ENCODE measurements at regions not wholly inside any gene's neighbourhood (a gene's known extent, or its start where the extent isn't known, plus 50 kb on each side); places are given as distances from the start of the nearest gene placed in this dataset.

- no peak for DNase-seq (ENCODE audit: low read depth)
- TF ChIP-seq EZH2 (IDR thresholded peaks at IDR 0.05; ENCODE audit: insufficient read depth, low read length) (no peak), CTCF (IDR thresholded peaks at IDR 0.05; ENCODE audit: insufficient read depth, low read depth, low read length) (no peak)
- Histone ChIP-seq H3K36me3 (ENCODE audit: insufficient read depth, low read length) (no peaks in the 10 kb centered on the region), H3K4me1 (ENCODE audit: insufficient read depth, low read length) (no peaks in the 10 kb centered on the region), H3K9me3 (ENCODE audit: insufficient read depth, low read depth, low read length) (no peaks in the 10 kb centered on the region), H4K20me1 (ENCODE audit: insufficient read depth, low read length) (no peaks in the 10 kb centered on the region), H3K4me3 (ENCODE audit: insufficient read depth, low read depth, low read length) (no peak overlapping the region), H3K9ac (ENCODE audit: low read length) (no peak overlapping the region), H3K79me2 (ENCODE audit: insufficient read depth, low read length) (no peaks in the 10 kb centered on the region), H3K27ac (ENCODE audit: low read depth, low read length) (no peak overlapping the region), H3K27me3 (ENCODE audit: insufficient read depth, low read length) (peaks cover 75% of the 10 kb centered on the region), H3K4me2 (ENCODE audit: low read length) (no peak overlapping the region), H2AFZ (ENCODE audit: low read depth, low read length) (no peak overlapping the region)
- Mint-ChIP-seq H3K36me3 (ENCODE audit: low read depth, unreplicated experiment) (no peaks in the 10 kb centered on the region), H3K4me3 (ENCODE audit: unreplicated experiment) (no peak overlapping the region), H3K27ac (ENCODE audit: unreplicated experiment) (no peak overlapping the region), H3K27me3 (ENCODE audit: low read depth, unreplicated experiment) (peaks cover 61% of the 10 kb centered on the region), H3K4me1 (ENCODE audit: low read depth, unreplicated experiment) (no peaks in the 10 kb centered on the region), H3K9me3 (ENCODE audit: unreplicated experiment) (no peaks in the 10 kb centered on the region)
- FAIRE-seq = no peak
Measured at GRCh38 chr11:19353287-19353850, 112.6 kb upstream of the E2F8 start.

- H3K36me3 ChIP-seq (ENCODE audit: insufficient read depth, low read length) = no peaks in the 10 kb centered on the region
- H3K4me2 ChIP-seq (ENCODE audit: low read length) = no peak overlapping the region
- H3K9me3 ChIP-seq (ENCODE audit: insufficient read depth, low read depth, low read length) = no peaks in the 10 kb centered on the region
- Mint-ChIP-seq H3K9me3 (ENCODE audit: unreplicated experiment) (no peaks in the 10 kb centered on the region), H3K4me3 (ENCODE audit: unreplicated experiment) (no peak overlapping the region), H3K4me1 (ENCODE audit: low read depth, unreplicated experiment) (no peaks in the 10 kb centered on the region), H3K27ac (ENCODE audit: unreplicated experiment) (no peak overlapping the region), H3K27me3 (ENCODE audit: low read depth, unreplicated experiment) (peaks cover 63% of the 10 kb centered on the region), H3K36me3 (ENCODE audit: low read depth, unreplicated experiment) (no peaks in the 10 kb centered on the region)
- no peak overlapping the region for H2AFZ ChIP-seq (ENCODE audit: low read depth, low read length)
- no peak overlapping the region for H3K27ac ChIP-seq (ENCODE audit: low read depth, low read length)
- peaks cover 77% of the 10 kb centered on the region for H3K27me3 ChIP-seq (ENCODE audit: insufficient read depth, low read length)
- no peaks in the 10 kb centered on the region for H3K4me1 ChIP-seq (ENCODE audit: insufficient read depth, low read length)
- H3K4me3 ChIP-seq (ENCODE audit: insufficient read depth, low read depth, low read length) = no peak overlapping the region
- DNase-seq (ENCODE audit: low read depth) (no peak), FAIRE-seq (no peak)
- no peaks in the 10 kb centered on the region for H4K20me1 ChIP-seq (ENCODE audit: insufficient read depth, low read length)
- TF ChIP-seq CTCF (IDR thresholded peaks at IDR 0.05; ENCODE audit: insufficient read depth, low read depth, low read length) = no peak
- TF ChIP-seq EZH2 (IDR thresholded peaks at IDR 0.05; ENCODE audit: insufficient read depth, low read length) = no peak
- H3K79me2 ChIP-seq (ENCODE audit: insufficient read depth, low read length) = no peaks in the 10 kb centered on the region
- H3K9ac ChIP-seq (ENCODE audit: low read length) = no peak overlapping the region
Measured at GRCh38 chr11:19352771-19353160, 112.0 kb upstream of the E2F8 start.

GRCh38 chr11:19352072-19352770 lies 111.5 kb upstream of the E2F8 start:
- peaks cover 78% of the 10 kb centered on the region for H3K27me3 ChIP-seq (ENCODE audit: insufficient read depth, low read length)
- peaks cover 68% of the 10 kb centered on the region for H3K27me3 Mint-ChIP-seq (ENCODE audit: low read depth, unreplicated experiment)

More at GRCh38 chr11:19352072-19352770, 111.5 kb upstream of the E2F8 start:
- no peaks in the 10 kb centered on the region for H3K36me3 ChIP-seq (ENCODE audit: insufficient read depth, low read length)
- H3K9me3 Mint-ChIP-seq (ENCODE audit: unreplicated experiment) = no peaks in the 10 kb centered on the region
- H3K4me1 ChIP-seq (ENCODE audit: insufficient read depth, low read length) = no peaks in the 10 kb centered on the region
- H4K20me1 ChIP-seq (ENCODE audit: insufficient read depth, low read length) = no peaks in the 10 kb centered on the region
- no peak for TF ChIP-seq CTCF (IDR thresholded peaks at IDR 0.05; ENCODE audit: insufficient read depth, low read depth, low read length)
- TF ChIP-seq EZH2 (IDR thresholded peaks at IDR 0.05; ENCODE audit: insufficient read depth, low read length) = no peak
- H3K4me2 ChIP-seq (ENCODE audit: low read length) = no peak overlapping the region
- no peaks in the 10 kb centered on the region for H3K36me3 Mint-ChIP-seq (ENCODE audit: low read depth, unreplicated experiment)
- H3K4me3 ChIP-seq (ENCODE audit: insufficient read depth, low read depth, low read length) = no peak overlapping the region
- no peak overlapping the region for H3K9ac ChIP-seq (ENCODE audit: low read length)
- H3K4me3 Mint-ChIP-seq (ENCODE audit: unreplicated experiment) = no peak overlapping the region
- H3K27ac ChIP-seq (ENCODE audit: low read depth, low read length) = no peak overlapping the region
- H3K27ac Mint-ChIP-seq (ENCODE audit: unreplicated experiment) = no peak overlapping the region
- no peak overlapping the region for H2AFZ ChIP-seq (ENCODE audit: low read depth, low read length)
- FAIRE-seq (no peak), DNase-seq (ENCODE audit: low read depth) (no peak)
- H3K79me2 ChIP-seq (ENCODE audit: insufficient read depth, low read length) = no peaks in the 10 kb centered on the region
- H3K4me1 Mint-ChIP-seq (ENCODE audit: low read depth, unreplicated experiment) = no peaks in the 10 kb centered on the region
- no peaks in the 10 kb centered on the region for H3K9me3 ChIP-seq (ENCODE audit: insufficient read depth, low read depth, low read length)
